ENCODE measurements at regions not wholly inside any gene's neighbourhood (a gene's known extent, or its start where the extent isn't known, plus 50 kb on each side); places are given as distances from the start of the nearest gene placed in this dataset.

DNA sequence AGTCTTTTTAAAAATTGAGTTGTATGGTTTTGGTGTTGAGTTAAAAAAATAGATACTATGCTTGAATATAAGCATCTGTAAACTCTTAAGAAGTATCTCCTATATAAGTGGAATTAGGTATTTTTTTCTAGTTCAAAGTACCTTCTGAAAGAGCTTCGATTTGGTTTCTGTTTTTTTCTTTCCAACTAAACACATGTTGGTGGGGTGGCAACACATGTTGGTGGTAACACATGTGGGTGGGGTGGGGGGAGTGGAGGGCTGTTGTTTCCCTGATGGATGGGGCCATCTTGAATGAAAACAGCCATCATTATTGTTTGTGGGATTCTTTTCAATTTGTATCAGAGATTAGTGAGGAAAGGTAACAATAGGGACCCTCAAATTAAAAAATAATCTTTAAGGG lies 178.9 kb downstream of the STK31 start (continued):
- TF ChIP-seq, protein P1, sequence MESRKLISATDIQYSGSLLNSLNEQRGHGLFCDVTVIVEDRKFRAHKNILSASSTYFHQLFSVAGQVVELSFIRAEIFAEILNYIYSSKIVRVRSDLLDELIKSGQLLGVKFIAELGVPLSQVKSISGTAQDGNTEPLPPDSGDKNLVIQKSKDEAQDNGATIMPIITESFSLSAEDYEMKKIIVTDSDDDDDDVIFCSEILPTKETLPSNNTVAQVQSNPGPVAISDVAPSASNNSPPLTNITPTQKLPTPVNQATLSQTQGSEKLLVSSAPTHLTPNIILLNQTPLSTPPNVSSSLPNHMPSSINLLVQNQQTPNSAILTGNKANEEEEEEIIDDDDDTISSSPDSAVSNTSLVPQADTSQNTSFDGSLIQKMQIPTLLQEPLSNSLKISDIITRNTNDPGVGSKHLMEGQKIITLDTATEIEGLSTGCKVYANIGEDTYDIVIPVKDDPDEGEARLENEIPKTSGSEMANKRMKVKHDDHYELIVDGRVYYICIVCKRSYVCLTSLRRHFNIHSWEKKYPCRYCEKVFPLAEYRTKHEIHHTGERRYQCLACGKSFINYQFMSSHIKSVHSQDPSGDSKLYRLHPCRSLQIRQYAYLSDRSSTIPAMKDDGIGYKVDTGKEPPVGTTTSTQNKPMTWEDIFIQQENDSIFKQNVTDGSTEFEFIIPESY (IDR thresholded peaks at IDR 0.05; ENCODE audit: borderline replicate concordance, low read depth): no peak
- TF ChIP-seq TCF12 (IDR thresholded peaks at IDR 0.05): no peak
- no peak for TF ChIP-seq POLR2AphosphoS5 (IDR thresholded peaks at IDR 0.05; ENCODE audit: low read depth, low read length)
- no peak for TF ChIP-seq CHD2 (IDR thresholded peaks at IDR 0.05; ENCODE audit: low read length, partially characterized antibody)
- TF ChIP-seq RCOR1 (IDR thresholded peaks at IDR 0.05; ENCODE audit: low read length): no peak
- TF ChIP-seq, protein P2, sequence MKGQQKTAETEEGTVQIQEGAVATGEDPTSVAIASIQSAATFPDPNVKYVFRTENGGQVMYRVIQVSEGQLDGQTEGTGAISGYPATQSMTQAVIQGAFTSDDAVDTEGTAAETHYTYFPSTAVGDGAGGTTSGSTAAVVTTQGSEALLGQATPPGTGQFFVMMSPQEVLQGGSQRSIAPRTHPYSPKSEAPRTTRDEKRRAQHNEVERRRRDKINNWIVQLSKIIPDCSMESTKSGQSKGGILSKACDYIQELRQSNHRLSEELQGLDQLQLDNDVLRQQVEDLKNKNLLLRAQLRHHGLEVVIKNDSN (IDR thresholded peaks at IDR 0.05; ENCODE audit: borderline replicate concordance, low read depth): no peak
- TF ChIP-seq SIN3A (IDR thresholded peaks at IDR 0.05; ENCODE audit: borderline replicate concordance, low read depth, low read length): no peak
- TF ChIP-seq FOXM1 (IDR thresholded peaks at IDR 0.05; ENCODE audit: low read depth): no peak

DNA sequence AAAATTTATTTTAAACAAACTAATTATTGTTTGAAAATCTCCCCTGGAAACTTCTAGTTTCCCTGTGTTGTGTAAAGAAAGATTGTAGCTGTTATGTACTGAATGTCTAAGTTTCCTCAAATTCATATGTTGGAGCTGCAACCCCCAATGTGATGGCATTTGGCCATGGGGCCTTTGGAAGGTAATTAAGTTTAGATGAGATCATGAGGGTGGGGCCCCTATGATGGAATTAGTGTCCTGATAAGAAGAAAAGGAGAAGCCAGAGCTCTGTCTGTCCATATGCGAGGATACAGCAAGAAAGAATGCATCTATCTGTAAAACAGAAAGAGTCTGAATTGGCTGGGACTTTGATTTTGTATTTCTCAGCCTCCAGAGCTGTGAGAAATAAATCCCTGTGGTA lies 179.5 kb downstream of the STK31 start:
- H3K4me1 ChIP-seq (ENCODE audit: control insufficient read depth in 1 of 2, insufficient read depth in 2 of 2, low read depth in 1 of 2, low read length in 1 of 2): peaks cover 11 to 21% of the 10 kb centered on the region in 2 experiments
- H3K9me3 ChIP-seq: no peaks in the 10 kb centered on the region
- peaks cover 9% of the 10 kb centered on the region for H3F3A ChIP-seq (replicated peaks; ENCODE audit: insufficient read depth)
- H3K9me2 ChIP-seq: no peaks in the 10 kb centered on the region
- H3K36me3 ChIP-seq (replicated peaks in 1 of 2; ENCODE audit: control insufficient read depth in 1 of 2, insufficient read depth in 2 of 2, low read length in 1 of 2): no peaks in the 10 kb centered on the region
- no peak overlapping the region for H3K27ac ChIP-seq (ENCODE audit: low read depth in 2 of 2, low read length in 1 of 2)
- ChIA-PET CTCF (interaction anchor here (0.6 to 6.2 kb wide), 3 partner anchors 27 to 1209 kb away, joined by 3 to 39 read pairs (median 4); no protein-coding TSS in a partner anchor), POLR2A (no interaction called here)
- no peaks in the 10 kb centered on the region for H3K79me2 ChIP-seq (ENCODE audit: insufficient read depth)
- H3K4me2 ChIP-seq: no peak overlapping the region
- H2AFZ ChIP-seq (ENCODE audit: low read depth): no peak overlapping the region
- no peaks in the 10 kb centered on the region for H3K27me3 ChIP-seq (ENCODE audit: insufficient read depth)
- H3K9ac ChIP-seq: no peak overlapping the region
- no peak overlapping the region for H3K4me3 ChIP-seq (ENCODE audit: low read depth in 2 of 2, low read length in 1 of 2)
- no peaks in the 10 kb centered on the region for H4K20me1 ChIP-seq (ENCODE audit: insufficient read depth)
- DNase-seq: no peak
- no peak for TF ChIP-seq FOXM1 (IDR thresholded peaks at IDR 0.05; ENCODE audit: low read depth)
- TF ChIP-seq, protein P2 (IDR thresholded peaks at IDR 0.05; ENCODE audit: borderline replicate concordance, low read depth): no peak
- WGBS (ENCODE audit: low lambda C conversion rate): 77% methylated on average over 1 of the region's 1 CpG

DNA sequence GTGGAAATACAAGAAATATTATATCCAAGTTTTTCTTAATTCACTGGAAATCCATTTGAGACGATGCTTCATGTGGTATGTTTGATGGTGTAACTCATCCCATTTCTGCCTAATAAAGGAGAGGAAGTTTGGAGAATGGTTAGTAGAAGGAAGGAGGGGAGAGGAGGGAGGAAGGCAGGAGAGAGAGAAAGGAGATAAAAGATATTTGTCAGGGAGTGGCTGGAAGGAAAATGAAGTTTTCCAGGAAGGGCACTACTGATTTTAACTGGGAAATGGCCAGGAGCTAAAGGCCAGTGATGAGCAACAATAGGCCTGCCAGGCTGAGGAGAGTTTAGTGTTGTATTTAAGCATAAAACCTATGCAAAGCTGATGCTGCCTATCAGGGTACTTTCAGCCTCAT lies 182.0 kb downstream of the STK31 start:
- Histone ChIP-seq H3K36me3 (replicated peaks in 1 of 2; ENCODE audit: control insufficient read depth in 1 of 2, insufficient read depth in 2 of 2, low read length in 1 of 2) (no peaks in the 10 kb centered on the region), H3K4me3 (ENCODE audit: low read depth in 2 of 2, low read length in 1 of 2) (no peak overlapping the region), H3K9ac (no peak overlapping the region), H3K27ac (ENCODE audit: low read depth in 2 of 2, low read length in 1 of 2) (peak overlapping the region in 1 of 2 experiments; percentile 31; a peak in 1 of 4 replicates), H3K27me3 (ENCODE audit: insufficient read depth) (no peaks in the 10 kb centered on the region), H4K20me1 (ENCODE audit: insufficient read depth) (no peaks in the 10 kb centered on the region), H3K9me2 (no peaks in the 10 kb centered on the region), H3K9me3 (no peaks in the 10 kb centered on the region), H3F3A (replicated peaks; ENCODE audit: insufficient read depth) (peaks cover 24% of the 10 kb centered on the region), H3K4me2 (no peak overlapping the region), H2AFZ (ENCODE audit: low read depth) (peak overlapping the region; percentile 26; the same call in 1 of the 2 replicates), H3K79me2 (ENCODE audit: insufficient read depth) (no peaks in the 10 kb centered on the region), H3K4me1 (ENCODE audit: control insufficient read depth in 1 of 2, insufficient read depth in 2 of 2, low read depth in 1 of 2, low read length in 1 of 2) (peaks cover 23 to 35% of the 10 kb centered on the region in 2 experiments)
- TF ChIP-seq, protein P3, sequence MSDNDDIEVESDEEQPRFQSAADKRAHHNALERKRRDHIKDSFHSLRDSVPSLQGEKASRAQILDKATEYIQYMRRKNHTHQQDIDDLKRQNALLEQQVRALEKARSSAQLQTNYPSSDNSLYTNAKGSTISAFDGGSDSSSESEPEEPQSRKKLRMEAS (IDR thresholded peaks at IDR 0.05; ENCODE audit: low read depth): no peak
- TF ChIP-seq TEAD4 (IDR thresholded peaks at IDR 0.05; ENCODE audit: borderline replicate concordance, insufficient read depth): no peak
- TF ChIP-seq, protein P1 (IDR thresholded peaks at IDR 0.05; ENCODE audit: borderline replicate concordance, low read depth): no peak
- no peak for TF ChIP-seq MXI1 (IDR thresholded peaks at IDR 0.05; ENCODE audit: low read depth, low read length)
- TF ChIP-seq, protein P4, sequence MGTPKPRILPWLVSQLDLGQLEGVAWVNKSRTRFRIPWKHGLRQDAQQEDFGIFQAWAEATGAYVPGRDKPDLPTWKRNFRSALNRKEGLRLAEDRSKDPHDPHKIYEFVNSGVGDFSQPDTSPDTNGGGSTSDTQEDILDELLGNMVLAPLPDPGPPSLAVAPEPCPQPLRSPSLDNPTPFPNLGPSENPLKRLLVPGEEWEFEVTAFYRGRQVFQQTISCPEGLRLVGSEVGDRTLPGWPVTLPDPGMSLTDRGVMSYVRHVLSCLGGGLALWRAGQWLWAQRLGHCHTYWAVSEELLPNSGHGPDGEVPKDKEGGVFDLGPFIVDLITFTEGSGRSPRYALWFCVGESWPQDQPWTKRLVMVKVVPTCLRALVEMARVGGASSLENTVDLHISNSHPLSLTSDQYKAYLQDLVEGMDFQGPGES (IDR thresholded peaks at IDR 0.05; ENCODE audit: low read depth, low read length): no peak
- TF ChIP-seq GABPA (IDR thresholded peaks at IDR 0.05; ENCODE audit: low read depth): no peak
- no peak for TF ChIP-seq RAD21 (IDR thresholded peaks at IDR 0.05; ENCODE audit: low read length)
- no peak for TF ChIP-seq JUND (IDR thresholded peaks at IDR 0.05)
- no peak for TF ChIP-seq FOXJ3 (CRISPR knock-in tag; IDR thresholded peaks at IDR 0.05)
- TF ChIP-seq EZH2phosphoT487 (IDR thresholded peaks at IDR 0.05; ENCODE audit: borderline replicate concordance, low read depth): no peak
- DNase-seq: no peak
- ChIA-PET CTCF (interaction anchor here (0.6 to 6.2 kb wide), 6 partner anchors 19 to 710 kb away, joined by 3 to 39 read pairs (median 4); no protein-coding TSS in a partner anchor), POLR2A (no interaction called here)
- 83% methylated on average over 1 of the region's 1 CpG for WGBS (ENCODE audit: low lambda C conversion rate)

Data from SK-N-SH (cell line).